B cell (primary cell): ENCODE measurements at regions not wholly inside any gene's neighbourhood (a gene's known extent, or its start where the extent isn't known, plus 50 kb on each side); places are given as distances from the start of the nearest gene placed in this dataset.

Experiments
- CTCF ChIP-seq: fragments of 200-600 bp; IDR thresholded peaks from one replicate; pipeline ENCODE4 v1.8.0; 2022; ENCODE audit warnings: antibody characterized with exemption, mild to moderate bottlenecking
- EZH2 ChIP-seq: IDR thresholded peaks from 2 replicates; pipeline ENCODE4 v1.6.1; 2012; ENCODE audit warnings: borderline replicate concordance, low read depth, mild to moderate bottlenecking, moderate library complexity, low read length; ENCODE audit not compliant: insufficient read depth, poor library complexity, severe bottlenecking

GRCh38 chr18:60794802-60795201, 422.2 kb upstream of the MC4R start:
- TF ChIP-seq CTCF (no peak), EZH2 (no peak)
